ENCODE measurements at regions not wholly inside any gene's neighbourhood (a gene's known extent, or its start where the extent isn't known, plus 50 kb on each side); places are given as distances from the start of the nearest gene placed in this dataset.
"Not testable (repeated sequence)": the region's sequence is repeated elsewhere in the genome, so short reads cannot be mapped to it uniquely, and the experiment has no call there.

GRCh38 chr1:112855152-112855828 is 100.7 kb downstream of the SLC16A1 start:
- DNase-seq (ENCODE audit: extremely low read depth, low read depth, low spot score): no peak

GRCh38 chr1:112854368-112854984 is 101.5 kb downstream of the SLC16A1 start:
- DNase-seq (ENCODE audit: extremely low read depth, low read depth, low spot score): not testable (repeated sequence)

- DNase-seq (ENCODE audit: extremely low read depth, low read depth, low spot score): not testable (repeated sequence)
Measured at GRCh38 chr1:112853915-112854314, 102.1 kb downstream of the SLC16A1 start.

DNA sequence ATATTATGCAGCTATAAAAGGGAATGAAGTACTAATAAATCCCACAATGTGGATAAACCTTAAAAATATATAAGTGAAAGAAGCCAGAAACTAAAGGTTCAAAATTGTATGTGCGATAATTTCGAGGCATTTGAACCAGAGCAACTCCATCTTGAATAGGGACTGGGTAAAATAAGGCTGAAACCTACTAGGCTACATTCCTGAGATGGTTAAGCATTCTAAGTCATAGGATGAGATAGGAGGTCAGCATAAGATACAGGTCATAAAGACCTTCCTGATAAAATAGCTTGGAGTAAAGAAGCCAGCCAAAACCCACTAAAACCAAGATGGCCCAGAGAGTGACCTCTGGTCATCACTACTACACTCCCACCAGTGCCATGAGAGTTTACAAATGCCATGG is 103.1 kb downstream of the SLC16A1 start:
- DNase-seq (ENCODE audit: extremely low read depth, low read depth, low spot score): no peak

DNA sequence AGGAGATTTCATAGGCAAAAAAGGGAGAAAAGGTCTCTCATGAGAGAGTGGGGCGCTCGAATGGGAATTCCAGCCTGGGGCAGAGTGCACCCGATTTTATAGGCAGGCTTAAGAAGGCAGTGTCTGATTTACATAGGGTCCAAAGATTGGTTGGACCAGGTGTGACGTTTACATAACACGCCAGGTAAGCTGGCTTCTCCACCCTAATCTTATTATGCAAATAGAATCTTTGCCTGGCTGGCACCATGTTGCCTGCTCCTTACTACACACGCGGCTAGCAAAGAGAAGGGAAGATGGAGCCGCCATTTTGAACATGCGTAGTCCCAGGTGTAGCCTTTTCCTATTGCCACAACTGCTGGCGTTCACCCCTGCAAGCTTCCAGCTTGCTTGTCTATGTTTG is 103.7 kb downstream of the SLC16A1 start:
- DNase-seq (ENCODE audit: extremely low read depth, low read depth, low spot score): no peak

- DNase-seq (ENCODE audit: extremely low read depth, low read depth, low spot score): no peak
Measured at GRCh38 chr1:112850034-112850757, 105.8 kb downstream of the SLC16A1 start.

DNA sequence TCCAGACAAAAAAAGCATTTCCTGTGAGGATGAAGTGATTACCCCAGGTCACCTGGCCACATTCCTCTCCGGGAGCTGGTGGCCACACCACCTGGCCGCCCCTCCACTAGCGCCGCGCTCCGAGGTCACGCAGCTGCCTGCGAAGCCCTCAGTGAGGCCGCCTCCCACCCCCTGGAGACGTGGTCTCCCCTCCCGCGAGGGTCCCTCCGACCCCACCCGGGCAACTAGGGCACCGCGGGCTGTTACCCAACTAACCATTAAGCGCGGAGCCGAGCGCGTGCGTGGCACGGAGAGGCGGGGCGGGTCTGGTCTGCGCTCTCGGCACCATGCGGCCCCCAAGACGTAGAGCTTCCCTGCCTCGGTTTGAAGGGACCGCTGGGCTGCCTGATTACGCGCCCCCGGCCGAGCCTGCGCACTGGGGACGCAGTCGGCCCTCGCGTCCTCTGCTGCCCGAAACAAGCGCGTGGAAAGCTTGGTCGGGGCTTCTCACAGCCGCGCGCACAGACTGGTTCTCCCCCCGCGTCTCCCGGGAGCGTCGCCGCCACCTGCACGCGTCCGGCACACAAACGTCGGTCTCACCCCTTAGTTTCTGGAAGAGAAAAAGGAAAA is 106.5 kb downstream of the SLC16A1 start:
- DNase-seq (ENCODE audit: extremely low read depth, low read depth, low spot score): no peak

GRCh38 chr1:112841825-112842224 is 114.2 kb downstream of the SLC16A1 start:
- DNase-seq (ENCODE audit: extremely low read depth, low read depth, low spot score): no peak

GRCh38 chr1:112840631-112841624 is 115.1 kb downstream of the SLC16A1 start:
- DNase-seq (ENCODE audit: extremely low read depth, low read depth, low spot score): no peak

DNA sequence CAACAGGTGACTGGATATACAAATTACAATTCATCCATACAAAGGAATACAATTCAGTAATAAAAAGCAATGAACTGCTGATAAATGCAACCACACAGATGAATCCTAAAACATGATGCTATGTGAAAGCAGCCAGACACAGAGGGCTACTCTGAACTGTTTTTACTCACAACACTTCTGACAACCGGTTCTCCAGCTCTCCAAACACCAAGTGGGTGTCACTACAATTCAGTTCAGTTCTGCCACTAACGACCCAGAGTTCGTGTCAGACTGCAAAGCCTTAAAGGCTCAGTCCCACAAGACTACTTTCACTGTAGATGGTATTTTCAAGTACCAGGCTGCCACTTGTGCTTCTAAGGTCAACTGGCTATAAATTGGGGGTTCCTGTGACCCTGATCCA is 119.4 kb downstream of the SLC16A1 start:
- no peak for DNase-seq (ENCODE audit: extremely low read depth, low read depth, low spot score)

- no peak for DNase-seq (ENCODE audit: extremely low read depth, low read depth, low spot score)
Measured at GRCh38 chr1:112833806-112834205, 118.7 kb upstream of the PPM1J start.

DNA sequence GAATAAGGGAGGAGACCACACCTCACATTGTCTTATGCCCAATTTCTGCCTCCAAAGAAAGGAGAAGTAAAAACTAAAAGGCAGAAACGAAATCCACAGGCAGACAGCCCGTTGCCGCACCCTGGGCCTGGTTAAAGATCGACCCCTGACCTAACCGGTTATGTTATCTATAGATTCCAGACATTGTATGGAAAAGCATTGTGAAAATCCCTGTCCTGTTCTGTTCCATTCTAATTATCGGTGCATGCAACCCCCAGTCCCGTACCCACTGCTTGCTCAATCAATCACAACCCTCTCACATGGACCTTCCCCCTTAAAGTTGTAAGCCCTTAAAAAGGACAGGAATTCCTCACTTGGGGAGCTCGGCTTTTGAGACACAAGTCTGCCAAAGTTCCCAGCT is 117.1 kb upstream of the PPM1J start:
- not testable (repeated sequence) for DNase-seq (ENCODE audit: extremely low read depth, low read depth, low spot score)

- DNase-seq (ENCODE audit: extremely low read depth, low read depth, low spot score): not testable (repeated sequence)
Measured at GRCh38 chr1:112829691-112830090, 114.6 kb upstream of the PPM1J start.

DNA sequence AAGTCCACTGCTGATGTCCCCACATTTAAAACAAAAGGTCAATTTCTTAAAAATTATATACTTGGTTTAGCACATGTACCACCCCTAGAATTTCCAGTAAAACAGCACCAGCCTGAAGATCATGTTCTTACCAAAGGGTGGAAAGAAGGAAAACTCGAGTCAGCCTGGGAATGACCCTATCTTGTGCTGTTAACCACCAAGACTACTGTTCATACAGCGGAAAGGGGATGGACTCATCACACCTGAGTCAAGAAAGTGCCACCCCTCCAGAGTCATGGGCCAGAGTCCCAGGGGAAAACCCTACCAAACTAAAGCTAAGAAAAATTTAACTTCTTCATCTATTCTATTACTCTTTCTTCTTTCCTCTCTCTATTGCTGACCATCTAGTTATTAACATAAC is 113.6 kb upstream of the PPM1J start:
- no peak for DNase-seq (ENCODE audit: extremely low read depth, low read depth, low spot score)

- DNase-seq (ENCODE audit: extremely low read depth, low read depth, low spot score): not testable (repeated sequence)
Measured at GRCh38 chr1:112827391-112827790, 112.3 kb upstream of the PPM1J start.

GRCh38 chr1:112826217-112826944 is 111.2 kb upstream of the PPM1J start:
- no peak for DNase-seq (ENCODE audit: extremely low read depth, low read depth, low spot score)

DNA sequence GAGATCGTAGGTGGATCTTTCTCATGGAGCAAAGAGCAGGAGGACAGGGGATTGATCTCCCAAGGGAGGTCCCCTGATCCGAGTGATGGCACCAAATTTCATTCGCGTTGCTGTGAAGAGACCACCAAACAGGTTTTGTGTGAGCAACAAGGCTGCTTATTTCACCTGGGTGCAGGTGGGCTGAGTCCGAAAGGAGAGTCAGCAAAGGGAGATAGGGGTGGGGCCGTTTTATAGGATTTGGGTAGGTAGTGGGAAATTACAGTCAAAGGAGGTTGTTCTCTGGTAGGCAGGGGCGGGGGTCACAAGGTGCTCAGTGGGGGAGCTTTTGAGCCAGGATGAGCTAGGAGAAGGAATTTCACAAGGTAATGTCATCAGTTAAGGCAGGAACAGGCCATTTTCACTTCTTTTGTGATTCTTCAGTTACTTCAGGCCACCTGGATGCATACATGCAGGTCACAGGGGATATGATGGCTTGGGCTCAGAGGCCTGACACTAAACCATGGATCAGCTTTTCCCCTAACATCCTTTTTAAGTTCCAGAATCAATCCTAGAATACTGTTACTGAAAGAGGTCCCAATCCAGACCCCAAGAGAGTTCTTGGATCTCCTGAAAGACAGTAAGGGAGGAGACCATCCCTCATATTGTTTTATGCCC is 110.6 kb upstream of the PPM1J start:
- not testable (repeated sequence) for DNase-seq (ENCODE audit: extremely low read depth, low read depth, low spot score)

DNA sequence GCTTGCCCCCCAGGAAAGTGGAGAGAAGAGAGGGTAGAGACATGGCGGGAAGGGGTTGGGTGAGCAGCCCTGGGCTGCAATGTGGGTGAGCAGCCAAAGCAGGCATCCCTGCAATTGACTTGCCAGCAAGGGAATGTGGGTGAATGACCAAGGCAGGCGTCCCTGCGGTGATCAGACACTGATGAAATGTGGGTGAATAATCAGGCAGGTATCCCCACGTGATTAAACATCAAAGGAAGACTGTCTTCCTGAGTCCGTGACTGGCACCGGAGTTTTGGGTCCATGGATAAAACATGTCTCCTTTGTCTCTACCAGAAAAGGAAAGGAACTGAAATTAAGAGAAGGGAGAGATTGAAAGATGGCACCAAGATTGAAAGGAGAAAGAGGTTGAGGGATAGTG is 109.9 kb upstream of the PPM1J start:
- DNase-seq (ENCODE audit: extremely low read depth, low read depth, low spot score): not testable (repeated sequence)
